ENCODE measurements at regions not wholly inside any gene's neighbourhood (a gene's known extent, or its start where the extent isn't known, plus 50 kb on each side); places are given as distances from the start of the nearest gene placed in this dataset.

- Histone ChIP-seq H2BK5ac (ENCODE audit: low read depth, low read length) (no peak overlapping the region), H3K23me2 (ENCODE audit: low read depth, low read length) (no peaks in the 10 kb centered on the region), H3K9ac (replicated peaks in 1 of 4; ENCODE audit: extremely low read depth in 1 of 4, low read depth in 3 of 4, low read length in 3 of 4) (no peak overlapping the region), H3K4me3 (ENCODE audit: extremely low read depth in 1 of 4, insufficient read depth in 2 of 4, low read depth in 3 of 4, low read length in 4 of 4) (no peak overlapping the region), H3K18ac (ENCODE audit: extremely low read depth, low read length) (no peak overlapping the region), H2AK5ac (ENCODE audit: low read depth, low read length) (no peak overlapping the region), H3K27ac (ENCODE audit: low read depth, low read length) (no peak overlapping the region), H3K79me2 (ENCODE audit: control insufficient read depth in 1 of 2, insufficient read depth in 2 of 2, low read length in 2 of 2) (no peaks in the 10 kb centered on the region), H2BK120ac (replicated peaks; ENCODE audit: low read depth, low read length) (no peak overlapping the region), H3K56ac (replicated peaks; ENCODE audit: insufficient read length, low read depth, low read length) (no peak overlapping the region), H2BK20ac (ENCODE audit: low read length) (no peak overlapping the region), H3K9me3 (ENCODE audit: insufficient read depth in 2 of 2, low read depth in 1 of 2, low read length in 1 of 2) (peaks cover 3% of the 10 kb centered on the region in 2 experiments; a peak in 1 of 4 replicates), H2AFZ (ENCODE audit: low read length) (no peak overlapping the region), H3K36me3 (ENCODE audit: control insufficient read depth in 2 of 4, insufficient read depth in 4 of 4, low read length in 3 of 4) (no peaks in the 10 kb centered on the region), H2BK15ac (ENCODE audit: low read length) (no peak overlapping the region), H4K20me1 (replicated peaks in 1 of 2; ENCODE audit: control insufficient read depth in 1 of 2, insufficient read depth in 2 of 2, low read length in 2 of 2) (no peaks in the 10 kb centered on the region), H4K91ac (replicated peaks; ENCODE audit: insufficient read length, low read length) (no peak overlapping the region), H3K4me2 (ENCODE audit: insufficient read depth in 1 of 2, low read depth in 2 of 2, low read length in 2 of 2) (no peak overlapping the region), H3K14ac (ENCODE audit: insufficient read length) (no peak overlapping the region), H4K5ac (ENCODE audit: insufficient read length, low read depth, low read length) (no peak overlapping the region), H3K27me3 (replicated peaks in 1 of 4; ENCODE audit: control insufficient read depth in 3 of 4, extremely low read depth in 1 of 4, insufficient read depth in 3 of 4, low read length in 3 of 4) (no peaks in the 10 kb centered on the region; a peak in 1 of 7 replicates), H2BK12ac (ENCODE audit: low read depth, low read length) (no peak overlapping the region), H3K79me1 (ENCODE audit: low read depth, low read length) (no peaks in the 10 kb centered on the region), H3K4me1 (replicated peaks in 1 of 4; ENCODE audit: control insufficient read depth in 3 of 4, insufficient read depth in 4 of 4, low read length in 3 of 4) (no peaks in the 10 kb centered on the region), H3K4ac (replicated peaks; ENCODE audit: insufficient read length, low read depth, low read length) (no peak overlapping the region), H3K23ac (ENCODE audit: insufficient read length) (no peak overlapping the region), H4K8ac (ENCODE audit: extremely low read depth, insufficient read depth, low read length) (no peak overlapping the region)
- ChIA-PET CTCF (ENCODE audit: partially characterized antibody) (no interaction called here), POLR2A (ENCODE audit: partially characterized antibody) (no interaction called here)
- FAIRE-seq (no peak), DNase-seq (ENCODE audit: low read depth in 1 of 2, low spot score in 2 of 2) (no peak)
- 81% methylated on average over 1 of the region's 1 CpG; no CpG with 5 or more reads in 1 of the 2 experiments for WGBS, 2 experiments (ENCODE audit: extremely low coverage in 1 of 2, insufficient coverage in 1 of 2, insufficient read length in 1 of 2, insufficient replicate concordance in 2 of 2, low coverage in 1 of 2, low lambda C conversion rate in 2 of 2, missing lambda C conversion rate in 1 of 2)
- TF ChIP-seq SRF (IDR thresholded peaks at IDR 0.05; ENCODE audit: low read depth, low read length) (no peak), CTBP2 (IDR thresholded peaks at IDR 0.05; ENCODE audit: borderline replicate concordance, insufficient read depth, insufficient read length, low read length) (no peak), SIX5 (IDR thresholded peaks at IDR 0.05; ENCODE audit: low read depth, low read length) (no peak), SIRT6 (IDR thresholded peaks at IDR 0.05; ENCODE audit: low read length) (no peak), BACH1 (IDR thresholded peaks at IDR 0.05; ENCODE audit: low read length) (no peak)
Measured at GRCh38 chr2:39558906-39559305, 106.8 kb upstream of the TMEM178A start.

Measured in H1 (cell line).